GM10248 (cell line): ENCODE measurements at regions not wholly inside any gene's neighbourhood (a gene's known extent, or its start where the extent isn't known, plus 50 kb on each side); places are given as distances from the start of the nearest gene placed in this dataset.

ENCODE experiments used
- CTCF ChIA-PET: fragments of 300-600 bp; sonication (Branson Sonifier 250); formaldehyde crosslinking; extraction: SDS; loops from one replicate; lab custom pipeline; 2021; ENCODE audit warnings: antibody characterized with exemption; lab: Yijun Ruan, JAX
- POLR2A ChIA-PET: fragments of 350-650 bp; sonication (Branson Sonifier 250); formaldehyde crosslinking; extraction: SDS; loops from one replicate; lab custom pipeline; 2020; ENCODE audit warnings: antibody characterized with exemption; lab: Yijun Ruan, JAX
- DNase-seq: peaks from one replicate; pipeline ENCODE4 v3.0.0; 2012; ENCODE audit errors: extremely low spot score
- TF ChIP-seq, protein P1 (sequence below): IDR thresholded peaks from 2 replicates; pipeline ENCODE4 v1.5.1; 2012; ENCODE audit warnings: mild to moderate bottlenecking, low read depth; ENCODE audit errors: extremely low read depth, missing control alignments, control extremely low read depth

- no peak for DNase-seq
- CTCF ChIA-PET, result no interaction called here
- POLR2A ChIA-PET, result no interaction called here
- TF ChIP-seq, protein P1, sequence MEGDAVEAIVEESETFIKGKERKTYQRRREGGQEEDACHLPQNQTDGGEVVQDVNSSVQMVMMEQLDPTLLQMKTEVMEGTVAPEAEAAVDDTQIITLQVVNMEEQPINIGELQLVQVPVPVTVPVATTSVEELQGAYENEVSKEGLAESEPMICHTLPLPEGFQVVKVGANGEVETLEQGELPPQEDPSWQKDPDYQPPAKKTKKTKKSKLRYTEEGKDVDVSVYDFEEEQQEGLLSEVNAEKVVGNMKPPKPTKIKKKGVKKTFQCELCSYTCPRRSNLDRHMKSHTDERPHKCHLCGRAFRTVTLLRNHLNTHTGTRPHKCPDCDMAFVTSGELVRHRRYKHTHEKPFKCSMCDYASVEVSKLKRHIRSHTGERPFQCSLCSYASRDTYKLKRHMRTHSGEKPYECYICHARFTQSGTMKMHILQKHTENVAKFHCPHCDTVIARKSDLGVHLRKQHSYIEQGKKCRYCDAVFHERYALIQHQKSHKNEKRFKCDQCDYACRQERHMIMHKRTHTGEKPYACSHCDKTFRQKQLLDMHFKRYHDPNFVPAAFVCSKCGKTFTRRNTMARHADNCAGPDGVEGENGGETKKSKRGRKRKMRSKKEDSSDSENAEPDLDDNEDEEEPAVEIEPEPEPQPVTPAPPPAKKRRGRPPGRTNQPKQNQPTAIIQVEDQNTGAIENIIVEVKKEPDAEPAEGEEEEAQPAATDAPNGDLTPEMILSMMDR, result no peak
These were observed 132.9 kb upstream of the GJB5 start for GRCh38 chr1:34621916-34622315.

DNA sequence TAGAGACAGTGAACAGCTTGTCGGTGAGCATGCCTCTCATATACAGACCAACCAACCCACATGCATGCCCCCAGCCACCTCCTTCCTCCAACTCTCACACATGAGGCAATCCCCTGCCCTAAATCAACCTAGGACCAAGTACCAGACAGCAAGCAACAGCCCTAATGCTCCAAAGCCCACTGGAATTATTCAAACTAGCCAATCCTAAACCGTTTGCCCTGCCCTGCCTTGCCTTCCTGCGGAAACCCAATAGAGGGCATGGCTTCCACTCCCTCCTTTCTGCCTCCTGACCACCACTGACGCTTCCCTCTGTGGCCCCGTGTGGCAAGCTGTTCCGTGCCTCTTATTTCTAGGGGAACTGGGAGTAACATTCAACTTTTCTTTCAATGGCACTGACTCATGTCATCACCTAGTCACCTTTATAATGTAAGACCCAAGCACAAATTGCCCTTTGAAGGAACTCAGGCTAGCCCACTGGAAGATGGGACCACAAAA lies 129.3 kb upstream of the GJB5 start:
- ChIA-PET CTCF (interaction anchor here (1.1 kb wide), 1 partner anchor 81 kb away, joined by 4 read pairs; no protein-coding TSS in a partner anchor), POLR2A (no interaction called here)
- DNase-seq, result no peak
- TF ChIP-seq, protein P1, result no peak

DNA sequence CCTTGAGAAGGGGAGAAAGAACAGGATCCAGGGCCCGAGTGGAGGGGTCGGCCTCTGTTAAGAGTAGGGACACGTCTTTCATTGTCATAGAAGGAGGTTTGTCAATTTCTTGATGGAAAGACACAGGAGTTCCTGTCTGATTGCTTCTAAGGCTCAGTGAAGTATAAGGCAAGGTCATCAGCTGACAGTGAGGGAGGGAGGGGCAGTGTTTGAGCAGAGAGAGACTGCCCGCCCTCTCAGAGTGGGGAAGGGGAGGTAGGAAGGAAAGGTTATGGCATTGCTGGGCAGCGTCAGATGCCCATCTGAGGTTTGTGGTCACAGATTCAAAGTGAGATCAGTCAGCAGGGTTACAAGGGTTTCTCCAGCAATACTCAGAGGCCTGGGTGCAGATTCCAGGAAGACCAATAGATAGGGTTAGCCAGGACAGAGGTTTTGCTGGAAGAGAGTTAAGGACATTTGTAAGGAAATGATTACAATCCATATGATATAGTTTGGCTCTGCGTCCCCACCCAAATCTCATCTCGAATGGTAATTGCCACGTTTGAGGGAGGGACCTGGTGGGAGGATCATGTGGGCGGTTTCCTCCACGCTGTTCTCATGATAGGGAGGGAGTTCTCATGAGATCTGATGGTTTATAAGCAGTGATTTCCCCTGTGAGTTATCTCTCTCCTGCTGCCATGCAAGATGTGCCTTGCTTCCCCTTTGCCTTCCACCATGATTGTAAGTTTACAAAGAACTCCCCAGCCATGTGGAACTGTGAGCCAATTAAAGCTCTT lies 127.2 kb upstream of the GJB5 start:
- CTCF ChIA-PET, result no interaction called here
- POLR2A ChIA-PET, result no interaction called here
- DNase-seq, result no peak
- TF ChIP-seq, protein P1, result no peak

GRCh38 chr1:34631126-34631525 lies 123.7 kb upstream of the GJB5 start:
- TF ChIP-seq, protein P1, result no peak
- no peak for DNase-seq
- POLR2A ChIA-PET, result no interaction called here
- CTCF ChIA-PET, result no interaction called here

DNA sequence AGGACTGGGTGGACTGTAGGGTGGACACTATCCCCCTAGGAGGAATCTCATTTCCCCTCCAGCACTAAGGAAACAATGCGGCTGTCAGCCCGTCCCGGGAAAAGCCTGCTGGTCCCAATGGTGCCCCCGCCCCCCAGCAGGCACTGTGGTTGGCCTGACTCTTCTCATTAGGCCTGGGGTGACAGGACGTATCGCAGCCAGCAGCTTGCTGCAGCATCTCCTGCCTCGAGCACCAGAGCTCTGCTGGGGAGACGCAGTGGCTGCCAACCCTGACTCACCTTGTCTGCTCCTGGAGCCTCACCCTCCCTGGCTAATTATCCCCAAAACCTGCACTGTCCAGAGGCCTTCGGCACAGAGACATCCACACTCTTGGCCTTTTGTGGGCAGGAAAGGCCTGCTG lies 115.1 kb upstream of the GJB5 start:
- TF ChIP-seq, protein P1, result no peak
- no peak for DNase-seq
- ChIA-PET POLR2A (interaction anchor here (0.6 kb wide), 1 partner anchor 703 kb away, joined by 3 read pairs; no protein-coding TSS in a partner anchor), CTCF (no interaction called here)

GRCh38 chr1:34640654-34641401 lies 114.0 kb upstream of the GJB5 start:
- TF ChIP-seq, protein P1, result no peak
- ChIA-PET CTCF (no interaction called here), POLR2A (no interaction called here)
- no peak for DNase-seq
